G401 (cell line): ENCODE measurements at regions not wholly inside any gene's neighbourhood (a gene's known extent, or its start where the extent isn't known, plus 50 kb on each side); places are given as distances from the start of the nearest gene placed in this dataset.

Experiments
- DNase-seq: peaks from one replicate; pipeline ENCODE4 v3.0.0-alpha.2; 2015; ENCODE audit warnings: low spot score
- in situ Hi-C: cut with HindIII; loops from 2 replicates; pipeline ENCODE4 v1.10.0; 2016; ENCODE audit warnings: low sequenced_read_pairs, mixed read lengths

- no peak for DNase-seq
- in situ Hi-C loops: no loop called here
Observed at GRCh38 chr5:52378237-52378636, 409.5 kb upstream of the ITGA1 start.

GRCh38 chr5:52388349-52388748, 399.4 kb upstream of the ITGA1 start:
- in situ Hi-C loops: no loop called here
- DNase-seq: no peak

- DNase-seq: no peak
- in situ Hi-C loops: no loop called here
Observed at GRCh38 chr5:52392321-52392720, 395.4 kb upstream of the ITGA1 start.

- DNase-seq: no peak
- in situ Hi-C loops: no loop called here
Observed at GRCh38 chr5:52409835-52410234, 377.9 kb upstream of the ITGA1 start.

- in situ Hi-C loops: no loop called here
Observed at GRCh38 chr5:52419357-52419756, 368.4 kb upstream of the ITGA1 start.

GRCh38 chr5:52427615-52428014, 360.1 kb upstream of the ITGA1 start:
- in situ Hi-C loops: no loop called here
- no peak for DNase-seq

More at GRCh38 chr5:52419357-52419756, 368.4 kb upstream of the ITGA1 start:
- DNase-seq: no peak

- DNase-seq: no peak
- in situ Hi-C loops: no loop called here
Observed at GRCh38 chr5:52428977-52429489, 358.7 kb upstream of the ITGA1 start.

- no peak for DNase-seq
- in situ Hi-C loops: no loop called here
Observed at GRCh38 chr5:52441768-52442167, 345.9 kb upstream of the ITGA1 start.

GRCh38 chr5:52443187-52443586, 344.5 kb upstream of the ITGA1 start:
- no peak for DNase-seq
- in situ Hi-C loops: no loop called here

GRCh38 chr5:52448111-52448510, 339.6 kb upstream of the ITGA1 start:
- in situ Hi-C loops: no loop called here
- no peak for DNase-seq

GRCh38 chr5:52449516-52449915, 338.2 kb upstream of the ITGA1 start:
- in situ Hi-C loops: no loop called here
- no peak for DNase-seq

GRCh38 chr5:52452098-52452497, 335.6 kb upstream of the ITGA1 start:
- in situ Hi-C loops: no loop called here
- DNase-seq: no peak

GRCh38 chr5:52453176-52453575, 334.5 kb upstream of the ITGA1 start:
- in situ Hi-C loops: no loop called here
- DNase-seq: no peak

- DNase-seq: no peak
- in situ Hi-C loops: no loop called here
Observed at GRCh38 chr5:52455920-52456319, 331.8 kb upstream of the ITGA1 start.

GRCh38 chr5:52457810-52458209, 329.9 kb upstream of the ITGA1 start:
- in situ Hi-C loops: no loop called here
- DNase-seq: no peak

GRCh38 chr5:52466113-52466512, 321.6 kb upstream of the ITGA1 start:
- DNase-seq: peak; percentile 2

GRCh38 chr5:52466749-52467520, 320.8 kb upstream of the ITGA1 start:
- DNase-seq: no peak
- in situ Hi-C loops: no loop called here

More at GRCh38 chr5:52466113-52466512, 321.6 kb upstream of the ITGA1 start:
- in situ Hi-C loops: no loop called here

- in situ Hi-C loops: no loop called here
- DNase-seq: no peak
Observed at GRCh38 chr5:52468976-52469375, 318.7 kb upstream of the ITGA1 start.

- no peak for DNase-seq
- in situ Hi-C loops: no loop called here
Observed at GRCh38 chr5:52469420-52469819, 318.3 kb upstream of the ITGA1 start.

GRCh38 chr5:52469835-52470234, 317.9 kb upstream of the ITGA1 start:
- DNase-seq: no peak
- in situ Hi-C loops: no loop called here

GRCh38 chr5:52476346-52476745, 311.4 kb upstream of the ITGA1 start:
- no peak for DNase-seq
- in situ Hi-C loops: no loop called here
